ENCODE measurements at regions not wholly inside any gene's neighbourhood (a gene's known extent, or its start where the extent isn't known, plus 50 kb on each side); places are given as distances from the start of the nearest gene placed in this dataset.

- no peak overlapping the region for H3K4me3 Mint-ChIP-seq
- no peaks in the 10 kb centered on the region for H3K27me3 Mint-ChIP-seq (ENCODE audit: insufficient read depth)
- H3K27ac Mint-ChIP-seq: no peak overlapping the region
- DNase-seq: no peak
- H3K4me1 Mint-ChIP-seq (ENCODE audit: low read depth): no peaks in the 10 kb centered on the region
- peaks cover 5% of the 10 kb centered on the region; the same call in 1 of the 2 replicates for H3K9me3 Mint-ChIP-seq
- no peaks in the 10 kb centered on the region for H3K36me3 Mint-ChIP-seq (ENCODE audit: low read depth)
- no peak for TF ChIP-seq CTCF (IDR thresholded peaks at IDR 0.05)
Observed at GRCh38 chr4:135941671-135942070, 1590.6 kb downstream of the PCDH18 start.

- no peak overlapping the region for H3K27ac Mint-ChIP-seq
Observed at GRCh38 chr4:135934026-135934425, 1598.3 kb downstream of the PCDH18 start.

GRCh38 chr4:135927651-135928050 lies 1604.6 kb downstream of the PCDH18 start:
- H3K36me3 Mint-ChIP-seq (ENCODE audit: low read depth): no peaks in the 10 kb centered on the region
- DNase-seq: no peak
- no peak overlapping the region for H3K4me3 Mint-ChIP-seq
- peaks cover 43% of the 10 kb centered on the region for H3K9me3 Mint-ChIP-seq
- H3K27me3 Mint-ChIP-seq (ENCODE audit: insufficient read depth): no peaks in the 10 kb centered on the region
- H3K27ac Mint-ChIP-seq: no peak overlapping the region
- H3K4me1 Mint-ChIP-seq (ENCODE audit: low read depth): no peaks in the 10 kb centered on the region
- no peak for TF ChIP-seq CTCF (IDR thresholded peaks at IDR 0.05)

More at GRCh38 chr4:135934026-135934425, 1598.3 kb downstream of the PCDH18 start:
- no peak for DNase-seq
- H3K4me1 Mint-ChIP-seq (ENCODE audit: low read depth): no peaks in the 10 kb centered on the region
- H3K9me3 Mint-ChIP-seq: peaks cover 18% of the 10 kb centered on the region
- no peaks in the 10 kb centered on the region for H3K27me3 Mint-ChIP-seq (ENCODE audit: insufficient read depth)
- no peak overlapping the region for H3K4me3 Mint-ChIP-seq
- no peaks in the 10 kb centered on the region for H3K36me3 Mint-ChIP-seq (ENCODE audit: low read depth)
- no peak for TF ChIP-seq CTCF (IDR thresholded peaks at IDR 0.05)

- DNase-seq: no peak
- no peak for TF ChIP-seq CTCF (IDR thresholded peaks at IDR 0.05)
- Mint-ChIP-seq H3K4me1 (ENCODE audit: low read depth) (no peaks in the 10 kb centered on the region), H3K27me3 (ENCODE audit: insufficient read depth) (no peaks in the 10 kb centered on the region), H3K36me3 (ENCODE audit: low read depth) (no peaks in the 10 kb centered on the region), H3K4me3 (no peak overlapping the region), H3K27ac (no peak overlapping the region), H3K9me3 (peaks cover 38% of the 10 kb centered on the region)
Observed at GRCh38 chr4:135921081-135921480, 1611.2 kb downstream of the PCDH18 start.

- DNase-seq: no peak
- Mint-ChIP-seq H3K27me3 (ENCODE audit: insufficient read depth) (no peaks in the 10 kb centered on the region), H3K9me3 (peaks cover 17% of the 10 kb centered on the region), H3K4me3 (no peak overlapping the region), H3K27ac (no peak overlapping the region), H3K4me1 (ENCODE audit: low read depth) (no peaks in the 10 kb centered on the region), H3K36me3 (ENCODE audit: low read depth) (no peaks in the 10 kb centered on the region)
- TF ChIP-seq CTCF (IDR thresholded peaks at IDR 0.05): no peak
Observed at GRCh38 chr4:135917011-135917410, 1615.3 kb downstream of the PCDH18 start.

GRCh38 chr4:135900956-135901355 lies 1631.3 kb downstream of the PCDH18 start:
- no peaks in the 10 kb centered on the region for H3K4me1 Mint-ChIP-seq (ENCODE audit: low read depth)
- no peak overlapping the region for H3K4me3 Mint-ChIP-seq
- H3K9me3 Mint-ChIP-seq: peaks cover 32% of the 10 kb centered on the region
- DNase-seq: no peak
- no peaks in the 10 kb centered on the region for H3K27me3 Mint-ChIP-seq (ENCODE audit: insufficient read depth)
- H3K36me3 Mint-ChIP-seq (ENCODE audit: low read depth): peaks cover 5% of the 10 kb centered on the region; the same call in 1 of the 2 replicates
- no peak overlapping the region for H3K27ac Mint-ChIP-seq
- no peak for TF ChIP-seq CTCF (IDR thresholded peaks at IDR 0.05)

Data from HFFc6 (cell line).